HCEC 1CT (cell line): ENCODE measurements at regions not wholly inside any gene's neighbourhood (a gene's known extent, or its start where the extent isn't known, plus 50 kb on each side); places are given as distances from the start of the nearest gene placed in this dataset.

ENCODE experiments used
- DNase-seq: peaks from one replicate; pipeline ENCODE4 v3.0.0-alpha.2; 2017

- DNase-seq = no peak
Measured at GRCh38 chr15:95359966-95360365, 970.5 kb upstream of the NR2F2 start.

- no peak for DNase-seq
Measured at GRCh38 chr15:95362306-95362705, 968.2 kb upstream of the NR2F2 start.

- DNase-seq = no peak
Measured at GRCh38 chr15:95363646-95364045, 966.9 kb upstream of the NR2F2 start.

DNA sequence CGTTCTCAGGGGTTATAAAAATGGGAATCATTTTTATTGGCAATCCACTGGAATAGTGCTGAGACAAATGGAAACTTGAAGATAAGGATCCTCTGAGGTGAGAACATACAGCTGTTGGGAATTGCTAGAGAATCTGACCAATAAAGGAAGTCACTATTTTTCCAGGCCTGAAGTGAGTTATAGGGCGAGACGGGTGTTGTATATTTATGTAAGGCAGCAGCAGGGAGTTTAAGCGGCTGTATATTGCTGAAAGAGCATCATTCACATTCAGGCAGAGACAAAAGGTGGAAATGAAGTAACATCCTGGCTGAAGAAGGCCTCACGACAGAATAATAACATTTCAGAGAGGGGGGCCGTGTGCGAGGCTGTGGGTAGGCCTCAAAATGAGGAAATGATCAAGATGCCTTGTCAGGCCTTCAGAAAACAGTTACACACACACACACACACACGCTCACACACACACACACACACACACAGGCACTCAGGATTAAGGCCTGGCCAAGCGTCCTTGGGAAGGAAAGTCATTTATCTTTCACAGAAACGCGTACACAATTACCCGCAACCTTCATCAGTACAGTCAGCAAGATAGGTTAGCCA lies 964.9 kb upstream of the NR2F2 start:
- no peak for DNase-seq

- DNase-seq = no peak
Measured at GRCh38 chr15:95368191-95368590, 962.3 kb upstream of the NR2F2 start.

GRCh38 chr15:95368755-95369601 lies 961.5 kb upstream of the NR2F2 start:
- no peak for DNase-seq

GRCh38 chr15:95370291-95370690 lies 960.2 kb upstream of the NR2F2 start:
- no peak for DNase-seq

GRCh38 chr15:95371664-95372063 lies 958.8 kb upstream of the NR2F2 start:
- peak; percentile 39 for DNase-seq

DNA sequence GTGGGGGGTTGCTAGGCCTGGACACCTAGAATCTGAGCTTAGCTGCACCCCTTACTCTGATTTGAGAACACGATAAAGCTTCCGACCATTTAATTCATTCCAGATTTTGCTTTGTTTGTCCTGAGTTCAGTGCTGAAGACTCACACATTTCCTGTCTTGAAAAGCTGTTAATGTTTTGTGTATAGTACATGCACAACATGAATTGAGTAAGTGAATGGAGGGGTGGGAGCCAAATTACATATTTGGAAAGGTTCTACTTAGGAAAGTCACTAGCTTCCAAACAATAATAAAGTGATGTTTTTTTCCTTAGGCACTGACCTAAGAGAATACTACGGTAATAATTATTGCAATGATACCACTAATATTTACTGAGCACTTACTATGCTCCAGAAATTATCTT lies 955.2 kb upstream of the NR2F2 start:
- DNase-seq = no peak

DNA sequence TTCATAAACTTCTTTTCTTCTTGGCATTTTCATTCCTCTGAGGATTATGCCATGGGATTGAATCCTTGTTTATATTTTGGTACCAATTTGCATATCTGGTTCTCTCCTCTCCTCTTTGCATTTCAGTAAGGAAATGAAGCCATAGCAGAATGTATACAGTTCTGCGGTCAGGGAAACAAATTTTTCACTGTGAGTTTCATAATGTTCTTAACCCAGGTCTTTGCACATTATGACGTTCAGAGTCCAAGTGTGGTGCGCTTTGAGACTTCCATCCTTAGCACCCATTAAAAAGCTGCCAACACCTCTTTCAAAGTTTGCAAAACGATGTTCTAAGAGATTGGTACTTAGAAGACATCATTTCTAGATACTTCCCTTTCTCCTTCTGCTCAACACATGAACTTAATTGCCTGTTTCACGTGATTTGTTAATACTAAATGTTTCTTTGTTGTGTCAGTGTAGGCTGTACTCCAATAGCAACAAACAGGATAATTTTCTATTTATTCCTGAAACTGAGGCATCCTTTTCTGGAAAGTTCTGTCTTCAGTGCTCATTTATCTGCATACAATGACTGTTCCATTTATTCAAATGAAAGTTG lies 953.1 kb upstream of the NR2F2 start:
- DNase-seq = no peak

DNA sequence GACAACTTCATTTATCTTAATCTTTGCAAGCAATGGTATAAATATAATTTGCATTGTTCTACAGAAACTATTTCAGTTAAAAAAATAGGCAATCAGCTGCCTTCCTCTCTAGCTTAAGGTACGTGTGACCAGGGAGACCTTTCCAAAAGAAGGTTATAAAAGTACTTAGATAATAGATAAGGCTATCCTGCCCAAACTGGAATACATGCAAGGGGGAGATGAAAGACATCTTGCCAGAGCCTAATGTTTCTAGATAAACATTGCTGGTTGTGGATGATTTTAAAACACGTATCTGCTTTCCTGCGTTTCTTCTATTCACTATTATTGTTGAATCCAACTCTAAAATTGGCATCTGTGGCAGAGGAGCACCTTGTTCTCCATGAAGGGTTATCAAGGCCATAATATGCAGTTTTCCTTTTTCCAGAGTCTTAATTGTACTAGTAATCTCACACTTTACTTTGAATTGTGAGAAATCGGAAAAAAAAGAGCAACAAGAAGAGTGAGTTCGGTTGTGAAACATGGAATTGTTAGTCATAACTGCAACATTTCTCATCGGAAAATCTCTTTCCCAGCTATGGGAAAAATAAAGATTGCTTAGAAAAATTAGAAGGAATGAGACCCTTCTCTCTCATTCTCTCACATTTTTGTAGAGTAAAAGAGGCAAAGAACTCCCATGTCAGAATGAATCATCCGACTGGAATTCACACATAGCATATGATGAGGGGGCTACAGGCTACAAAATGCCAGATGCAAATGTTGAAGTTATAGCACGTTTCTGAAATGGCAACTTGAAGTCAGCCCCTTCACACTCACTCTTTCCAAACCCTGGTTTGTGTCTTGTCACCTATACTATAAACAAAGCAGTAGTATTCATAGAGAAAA lies 936.1 kb upstream of the NR2F2 start:
- peak; percentile 19 for DNase-seq

DNA sequence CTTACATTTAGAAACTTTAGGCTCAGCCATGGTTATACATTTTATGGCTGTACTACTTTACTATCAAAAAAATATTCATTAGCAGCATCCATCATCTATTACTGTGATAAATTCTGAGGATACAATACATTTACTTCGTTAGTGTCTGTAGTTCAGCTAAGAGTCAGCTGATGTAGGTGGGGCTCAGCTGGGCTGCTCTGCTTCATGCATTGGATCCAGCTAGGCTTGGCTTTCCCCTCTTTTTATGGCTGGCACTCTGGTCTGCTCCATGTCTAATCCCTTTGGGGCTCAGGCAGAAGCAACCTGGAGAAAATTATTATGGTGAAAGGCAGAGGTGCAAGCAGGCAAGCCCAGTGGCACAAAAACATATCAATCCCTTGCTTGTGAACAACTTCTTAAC lies 930.1 kb upstream of the NR2F2 start:
- no peak for DNase-seq

DNA sequence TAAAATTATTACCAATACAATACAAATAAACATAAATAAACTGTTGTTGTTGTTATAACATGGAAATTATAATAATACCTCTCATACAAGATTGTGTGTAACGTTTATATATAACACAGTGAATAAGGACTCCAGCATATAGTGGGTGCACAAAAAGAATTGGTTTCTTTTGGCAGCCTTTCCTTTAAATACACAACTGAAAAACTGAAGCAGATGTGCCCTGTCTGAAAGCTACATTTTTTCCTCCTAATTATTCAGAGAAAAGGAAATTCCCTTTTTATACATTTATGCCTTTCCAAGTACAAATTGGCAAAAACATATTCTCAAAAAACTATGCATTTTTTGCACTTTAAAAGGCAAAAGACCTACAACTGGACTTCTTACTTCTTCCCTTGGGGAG lies 928.9 kb upstream of the NR2F2 start:
- no peak for DNase-seq

DNA sequence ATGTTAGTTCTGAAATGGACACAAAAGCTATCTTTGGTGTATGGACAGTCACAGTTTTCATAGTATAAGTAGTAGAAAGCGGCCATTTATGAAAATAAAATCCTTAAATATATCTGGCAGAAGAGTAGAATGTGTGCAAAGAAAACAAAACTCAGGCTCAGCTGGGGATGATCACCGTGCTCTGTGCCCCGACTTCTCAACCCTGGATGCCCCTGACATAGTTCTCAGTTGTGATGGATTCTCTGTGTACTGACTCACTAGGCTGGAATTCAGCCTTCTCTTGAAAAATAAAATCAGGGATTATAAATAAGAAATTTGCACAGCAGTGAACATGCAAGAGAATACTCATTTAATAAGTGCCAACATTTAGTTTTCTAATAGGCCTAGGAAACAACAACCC lies 925.1 kb upstream of the NR2F2 start:
- DNase-seq = peak; percentile 69

DNA sequence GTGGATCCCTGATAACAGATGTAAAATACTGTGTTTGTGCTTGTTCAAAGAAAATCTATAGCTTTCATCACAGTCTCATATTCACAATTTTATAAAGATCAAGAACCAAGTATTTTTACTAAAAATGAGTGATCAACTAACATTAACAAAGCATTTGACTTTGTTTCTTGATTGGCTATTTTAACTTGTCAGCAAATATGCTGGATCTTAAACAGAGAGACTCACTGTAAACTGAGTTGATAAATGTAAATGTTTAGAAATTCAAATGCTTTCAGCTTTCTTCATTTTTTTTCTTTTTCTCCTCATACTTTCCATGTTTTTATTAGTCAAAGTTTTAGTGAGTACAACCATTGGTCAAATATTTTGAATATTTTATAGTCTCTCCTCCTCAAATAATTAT lies 923.0 kb upstream of the NR2F2 start:
- DNase-seq = no peak

DNA sequence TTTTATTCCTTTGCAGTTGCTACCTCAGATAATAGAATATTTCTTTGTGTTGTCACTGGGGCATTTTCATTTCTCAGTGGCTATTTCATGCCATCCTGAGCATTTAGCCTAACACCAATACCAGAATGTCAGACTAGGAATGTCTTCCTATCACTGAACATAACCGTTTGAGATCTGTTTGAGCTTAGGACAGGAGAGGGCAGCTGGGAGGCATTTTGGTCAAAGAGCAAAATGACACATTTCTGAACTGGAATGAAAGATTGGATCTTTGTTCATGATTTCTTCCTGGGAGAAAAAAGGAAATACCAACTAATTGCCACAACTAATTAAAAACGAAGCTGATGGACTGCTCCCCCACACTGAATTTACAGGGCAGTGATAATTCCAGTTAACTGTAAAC lies 921.3 kb upstream of the NR2F2 start:
- no peak for DNase-seq

DNA sequence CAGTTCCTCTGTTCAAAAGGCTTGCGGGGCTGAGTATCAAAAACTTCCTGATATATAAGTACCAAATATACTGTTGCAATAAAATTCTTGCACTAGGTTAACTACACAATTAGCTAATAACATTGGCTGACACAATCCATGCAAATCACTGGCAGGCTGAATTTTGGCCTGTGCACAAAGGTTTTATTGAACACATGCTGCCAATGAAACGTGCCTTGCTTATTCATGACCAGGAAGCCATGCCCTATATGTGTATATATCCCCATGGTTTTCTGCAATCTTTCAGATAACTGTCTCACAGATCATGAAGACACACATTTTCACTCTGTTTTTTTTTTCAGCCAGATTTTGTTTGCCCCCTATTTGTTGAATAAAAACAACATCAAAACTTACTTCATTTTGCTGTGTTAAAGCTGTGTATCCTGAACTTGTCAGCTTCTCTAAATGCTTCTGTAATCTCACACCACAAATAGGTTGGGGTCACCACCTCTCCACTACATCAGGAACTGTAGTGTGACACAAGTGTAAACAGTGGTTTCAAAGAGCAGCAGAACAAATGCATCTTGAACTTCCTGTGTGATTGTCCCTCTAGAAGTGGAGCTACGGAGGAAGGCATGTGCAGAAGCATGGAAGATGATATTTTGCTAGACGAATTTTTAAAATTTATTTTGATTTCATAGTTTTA lies 920.7 kb upstream of the NR2F2 start:
- peak; percentile 10 for DNase-seq

- DNase-seq = no peak
Measured at GRCh38 chr15:95410757-95411156, 919.7 kb upstream of the NR2F2 start.

DNA sequence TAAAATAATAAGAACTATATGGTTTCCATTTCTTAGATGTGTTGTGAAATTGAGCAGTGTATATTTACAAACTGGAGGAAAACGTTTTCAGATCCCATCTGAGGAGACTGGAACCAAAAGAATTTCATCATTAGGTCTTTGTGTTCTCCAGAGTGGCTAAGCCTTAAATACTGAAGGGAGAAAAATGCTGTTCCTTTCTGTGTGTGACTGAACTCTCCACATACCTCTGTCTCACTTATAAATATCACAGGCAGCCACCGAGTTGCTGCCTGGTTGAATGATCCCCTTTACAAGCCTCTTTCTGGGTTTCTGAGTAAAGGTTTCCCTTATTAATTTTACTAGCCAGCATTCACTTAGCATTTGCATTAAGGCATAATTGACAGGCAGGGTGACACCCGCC lies 913.9 kb upstream of the NR2F2 start:
- no peak for DNase-seq

DNA sequence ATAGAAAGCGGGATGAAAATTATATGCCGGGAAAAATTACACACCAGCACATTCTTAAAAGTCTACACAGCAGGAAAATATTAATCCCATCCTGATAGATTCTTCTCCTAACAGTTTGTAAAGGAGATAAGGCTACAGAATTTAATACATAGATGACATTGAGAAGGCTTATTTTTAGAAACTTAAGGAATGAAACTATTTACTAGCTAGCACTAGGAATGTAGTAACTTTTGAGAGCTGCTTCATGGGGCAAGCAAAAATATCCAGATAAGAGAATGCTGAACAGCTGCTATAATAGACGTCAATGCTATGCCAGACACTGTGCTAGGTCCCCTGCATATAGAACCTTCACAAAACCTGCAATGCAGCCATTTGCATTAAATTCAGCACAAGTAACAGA lies 912.7 kb upstream of the NR2F2 start:
- no peak for DNase-seq

DNA sequence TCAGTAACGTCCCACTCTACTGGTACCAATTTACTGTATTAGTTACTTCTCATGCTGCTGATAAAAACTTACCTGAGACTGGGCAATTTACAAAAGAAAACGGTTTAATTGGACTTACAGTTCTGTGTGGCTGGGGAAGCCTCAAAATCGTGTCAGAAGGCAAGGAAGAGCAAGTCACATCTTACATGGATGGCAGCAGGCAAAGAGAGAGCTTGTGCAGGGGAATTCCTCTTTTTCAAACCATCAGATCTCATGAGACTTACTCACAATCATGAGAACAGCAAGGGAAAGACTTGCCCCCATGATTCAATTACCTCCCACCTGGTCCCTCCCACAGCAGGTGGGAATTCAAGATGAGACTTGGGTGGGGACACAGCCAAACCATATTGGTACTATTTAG lies 908.2 kb upstream of the NR2F2 start:
- no peak for DNase-seq

DNA sequence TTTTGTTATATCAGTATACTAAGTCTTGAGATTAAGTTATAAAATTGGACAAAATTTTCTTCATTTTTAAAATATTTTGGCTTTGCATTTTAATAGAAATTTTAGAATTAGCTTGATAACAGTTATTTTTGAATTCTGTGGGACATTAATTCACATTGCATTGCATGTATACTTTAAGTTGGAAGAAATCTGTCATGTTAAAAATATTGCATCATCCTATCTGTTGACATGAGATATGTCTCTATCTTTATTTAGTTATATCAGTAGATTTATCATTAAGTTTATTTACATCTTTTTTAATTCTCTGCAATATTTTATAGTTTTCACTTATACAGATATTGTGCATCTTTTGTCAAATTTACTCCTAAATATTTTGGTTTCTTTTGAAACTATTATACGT lies 904.6 kb upstream of the NR2F2 start:
- no peak for DNase-seq

- no peak for DNase-seq
Measured at GRCh38 chr15:95429345-95429744, 901.2 kb upstream of the NR2F2 start.
